ENCODE measurements at regions not wholly inside any gene's neighbourhood (a gene's known extent, or its start where the extent isn't known, plus 50 kb on each side); places are given as distances from the start of the nearest gene placed in this dataset.

GRCh38 chrX:39752815-39753214 lies 344.9 kb downstream of the BCOR start:
- DNase-seq (ENCODE audit: low read depth in 3 of 3, low spot score in 1 of 3): no peak

GRCh38 chrX:39753293-39753996 lies 344.3 kb downstream of the BCOR start:
- DNase-seq (ENCODE audit: low read depth in 3 of 3, low spot score in 1 of 3): no peak

GRCh38 chrX:39755143-39756032 lies 342.4 kb downstream of the BCOR start:
- no peak for DNase-seq (ENCODE audit: low read depth in 3 of 3, low spot score in 1 of 3)

GRCh38 chrX:39756086-39756883 lies 341.5 kb downstream of the BCOR start:
- DNase-seq (ENCODE audit: low read depth in 3 of 3, low spot score in 1 of 3): no peak

GRCh38 chrX:39757971-39758370 lies 339.8 kb downstream of the BCOR start:
- no peak for DNase-seq (ENCODE audit: low read depth in 3 of 3, low spot score in 1 of 3)

- DNase-seq (ENCODE audit: low read depth in 3 of 3, low spot score in 1 of 3): no peak
Observed at GRCh38 chrX:39758791-39759525, 338.8 kb downstream of the BCOR start.

GRCh38 chrX:39759526-39760224 lies 338.1 kb downstream of the BCOR start:
- no peak for DNase-seq (ENCODE audit: low read depth in 3 of 3, low spot score in 1 of 3)

GRCh38 chrX:39760930-39761329 lies 336.8 kb downstream of the BCOR start:
- DNase-seq (ENCODE audit: low read depth in 3 of 3, low spot score in 1 of 3): no peak

GRCh38 chrX:39762266-39762841 lies 335.4 kb downstream of the BCOR start:
- DNase-seq (ENCODE audit: low read depth in 3 of 3, low spot score in 1 of 3): no peak

GRCh38 chrX:39764441-39764914 lies 333.3 kb downstream of the BCOR start:
- DNase-seq (ENCODE audit: low read depth in 3 of 3, low spot score in 1 of 3): no peak

GRCh38 chrX:39765327-39765726 lies 332.4 kb downstream of the BCOR start:
- DNase-seq (ENCODE audit: low read depth in 3 of 3, low spot score in 1 of 3): no peak

GRCh38 chrX:39766085-39766726 lies 331.6 kb downstream of the BCOR start:
- DNase-seq (ENCODE audit: low read depth in 3 of 3, low spot score in 1 of 3): no peak

- no peak for DNase-seq (ENCODE audit: low read depth in 3 of 3, low spot score in 1 of 3)
Observed at GRCh38 chrX:39766855-39767254, 330.9 kb downstream of the BCOR start.

- no peak for DNase-seq (ENCODE audit: low read depth in 3 of 3, low spot score in 1 of 3)
Observed at GRCh38 chrX:39767446-39767845, 330.3 kb downstream of the BCOR start.

- no peak for DNase-seq (ENCODE audit: low read depth in 3 of 3, low spot score in 1 of 3)
Observed at GRCh38 chrX:39769748-39770147, 328.0 kb downstream of the BCOR start.

- no peak for DNase-seq (ENCODE audit: low read depth in 3 of 3, low spot score in 1 of 3)
Observed at GRCh38 chrX:39771089-39771488, 326.7 kb downstream of the BCOR start.

GRCh38 chrX:39772057-39772832 lies 325.5 kb downstream of the BCOR start:
- peak in 1 of 3 donors; percentile 46 for DNase-seq (ENCODE audit: low read depth in 3 of 3, low spot score in 1 of 3)

GRCh38 chrX:39773150-39773549 lies 324.6 kb downstream of the BCOR start:
- no peak for DNase-seq (ENCODE audit: low read depth in 3 of 3, low spot score in 1 of 3)
